ENCODE measurements at regions not wholly inside any gene's neighbourhood (a gene's known extent, or its start where the extent isn't known, plus 50 kb on each side); places are given as distances from the start of the nearest gene placed in this dataset.

DNA sequence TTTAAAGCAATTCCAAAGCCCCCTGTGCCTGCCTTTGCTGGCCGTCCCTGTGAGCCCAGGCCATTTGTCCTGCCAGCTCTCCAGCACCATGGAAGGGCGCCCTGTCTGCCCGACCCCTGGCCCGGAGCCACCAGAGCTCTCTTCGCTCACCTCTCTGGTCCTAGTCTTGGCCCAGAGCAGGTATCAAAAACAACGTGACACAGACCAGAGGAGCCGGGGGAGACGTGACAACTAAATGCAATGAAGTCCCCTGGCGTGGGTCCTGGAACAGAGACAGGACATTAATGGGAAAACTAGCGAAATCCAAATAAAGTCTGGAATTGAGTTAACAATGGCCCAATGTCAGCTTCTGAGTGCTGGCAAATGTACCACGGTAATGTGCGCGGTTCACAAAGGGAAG lies 83.2 kb upstream of the DIO3 start:
- H4K5ac ChIP-seq (ENCODE audit: low read depth, low read length), result no peak overlapping the region
- no peak overlapping the region for H2BK120ac ChIP-seq (ENCODE audit: low read depth, low read length)
- no peak overlapping the region for H3K23ac ChIP-seq (ENCODE audit: low read depth, low read length)
- ChIA-PET CTCF (no interaction called here), POLR2A (ENCODE audit: unreplicated experiment) (no interaction called here)
- in situ Hi-C loops (cut with MboI; ENCODE audit: low sequenced_read_pairs) (no loop called here), intact Hi-C loops (cut with micrococcal nuclease) (no loop called here), dilution Hi-C loops (cut with HindIII; ENCODE audit: low sequenced_read_pairs, unreplicated experiment) (no loop called here)
- ATAC-seq (ENCODE audit: low read depth), result no peak
- no peak overlapping the region for H3K4me3 ChIP-seq (ENCODE audit: insufficient read depth, low read depth, low read length)
- no peak overlapping the region for H2BK5ac ChIP-seq (ENCODE audit: low read depth, low read length, poor library complexity, severe bottlenecking)
- no peak for TF ChIP-seq RFX5 (IDR thresholded peaks at IDR 0.05; ENCODE audit: low read depth, low read length)
- no peak overlapping the region for H2BK20ac ChIP-seq (ENCODE audit: low read depth, low read length)
- no peak overlapping the region for H3K9ac ChIP-seq (ENCODE audit: low read depth, low read length)
- H4K8ac ChIP-seq (ENCODE audit: low read depth in 2 of 2, low read length in 2 of 2), result no peak overlapping the region
- H3K4me2 ChIP-seq (ENCODE audit: low read depth, low read length), result no peak overlapping the region
- H3K4me1 ChIP-seq (ENCODE audit: control insufficient read depth, insufficient read depth, low read length), result peaks cover 20% of the 10 kb centered on the region; the same call in 1 of the 2 replicates
- H3K27me3 ChIP-seq (ENCODE audit: control insufficient read depth, insufficient read depth, low read length), result no peaks in the 10 kb centered on the region; the same call in 1 of the 2 replicates
- no peak overlapping the region for H2AFZ ChIP-seq (replicated peaks; ENCODE audit: low read length, poor library complexity)
- H4K91ac ChIP-seq (ENCODE audit: insufficient read depth, low read depth, low read length), result no peak overlapping the region
- H3K4ac ChIP-seq (ENCODE audit: low read depth, low read length), result no peak overlapping the region
- H3K14ac ChIP-seq (replicated peaks; ENCODE audit: low read depth, low read length), result no peak overlapping the region
- 35% methylated on average over 7 of the region's 13 CpGs; no CpG with 5 or more reads in 1 of the 2 experiments for WGBS, 2 experiments (ENCODE audit: extremely low coverage in 2 of 2, insufficient read length in 1 of 2)
- H2AK5ac ChIP-seq (ENCODE audit: low read depth, low read length), result no peak overlapping the region
- H3K9me1 ChIP-seq (ENCODE audit: insufficient read depth, low read length), result no peaks in the 10 kb centered on the region
- no peak overlapping the region for H3K27ac ChIP-seq (ENCODE audit: insufficient read depth, low read length)
- H2BK15ac ChIP-seq (ENCODE audit: low read depth, low read length), result no peak overlapping the region
- H3K9me3 ChIP-seq (ENCODE audit: control insufficient read depth, insufficient read depth, low read length), result peaks cover 5% of the 10 kb centered on the region; the same call in 1 of the 2 replicates
- no peak overlapping the region for H3K18ac ChIP-seq (ENCODE audit: low read depth, low read length)
- no peaks in the 10 kb centered on the region for H4K20me1 ChIP-seq (ENCODE audit: insufficient read depth, low read length)
- H3K79me1 ChIP-seq (ENCODE audit: low read depth in 1 of 2, low read length in 2 of 2), result no peaks in the 10 kb centered on the region
- BruUV-seq (replicated peaks), result no TSS peak
- H3K56ac ChIP-seq (ENCODE audit: extremely low read depth, insufficient read depth, low read length), result no peak overlapping the region
- no peaks in the 10 kb centered on the region for H3K36me3 ChIP-seq (ENCODE audit: control insufficient read depth, insufficient read depth, low read length)
- H2AK9ac ChIP-seq (replicated peaks; ENCODE audit: low read depth, low read length, poor library complexity), result no peak overlapping the region
- DNase-seq, result no peak
